Glomerular endothelial cell (primary cell): ENCODE measurements at regions not wholly inside any gene's neighbourhood (a gene's known extent, or its start where the extent isn't known, plus 50 kb on each side); places are given as distances from the start of the nearest gene placed in this dataset.
"Not testable (repeated sequence)": the region's sequence is repeated elsewhere in the genome, so short reads cannot be mapped to it uniquely, and the experiment has no call there.

Experiments used
- DNase-seq: peaks from one replicate; pipeline ENCODE4 v3.0.0-alpha.2; 2011; ENCODE audit warnings: low read depth, low spot score; ENCODE audit errors: extremely low read depth

DNA sequence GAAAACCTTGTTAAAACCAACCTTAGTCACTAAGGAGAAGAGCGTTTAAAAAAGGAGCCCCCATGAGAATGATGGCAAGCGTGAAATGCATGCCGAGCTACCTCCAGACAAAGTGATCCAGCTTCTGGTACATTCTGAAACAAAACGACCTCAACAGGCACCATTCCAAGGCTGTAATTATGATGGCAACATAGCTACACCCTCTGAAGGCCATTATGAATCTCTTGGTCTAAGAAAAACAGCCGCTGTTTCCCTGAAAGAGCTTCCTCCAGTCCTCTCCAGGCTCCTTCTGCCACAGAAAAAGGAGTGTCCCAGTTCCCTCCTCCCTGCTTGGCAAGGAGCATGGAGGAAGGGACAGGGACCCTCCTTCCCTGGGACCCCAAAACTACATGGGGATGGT lies 50.0 kb upstream of the ABLIM1 start:
- DNase-seq: no peak

DNA sequence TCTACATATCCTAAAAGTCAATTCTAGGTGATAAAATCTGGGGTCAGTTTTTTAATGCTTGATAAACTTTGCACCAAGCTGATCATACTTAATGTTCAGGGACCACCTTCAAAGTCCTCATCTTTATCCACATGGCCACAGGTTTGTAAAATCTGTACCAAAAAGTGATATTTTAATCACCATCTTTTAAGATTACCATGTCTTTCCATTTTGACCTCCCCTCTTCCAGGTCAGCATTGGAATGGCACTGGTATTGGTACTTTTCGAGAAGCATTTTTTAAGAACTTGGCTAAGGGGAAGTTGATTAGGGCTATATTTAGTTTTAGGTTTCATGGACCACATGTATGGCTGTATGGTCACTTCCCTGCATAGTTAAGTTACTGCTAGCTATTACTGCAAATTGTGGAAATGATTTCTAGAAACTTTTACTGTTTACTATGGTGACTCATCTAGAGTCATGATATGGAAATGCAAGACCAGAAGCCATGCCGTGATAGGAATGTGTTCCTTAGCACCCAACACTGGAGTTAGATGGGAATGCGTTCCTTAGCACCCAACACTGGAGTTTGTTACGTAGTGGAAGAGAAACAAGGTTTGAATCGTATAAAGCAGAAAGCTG lies 50.8 kb upstream of the ABLIM1 start:
- DNase-seq: no peak

DNA sequence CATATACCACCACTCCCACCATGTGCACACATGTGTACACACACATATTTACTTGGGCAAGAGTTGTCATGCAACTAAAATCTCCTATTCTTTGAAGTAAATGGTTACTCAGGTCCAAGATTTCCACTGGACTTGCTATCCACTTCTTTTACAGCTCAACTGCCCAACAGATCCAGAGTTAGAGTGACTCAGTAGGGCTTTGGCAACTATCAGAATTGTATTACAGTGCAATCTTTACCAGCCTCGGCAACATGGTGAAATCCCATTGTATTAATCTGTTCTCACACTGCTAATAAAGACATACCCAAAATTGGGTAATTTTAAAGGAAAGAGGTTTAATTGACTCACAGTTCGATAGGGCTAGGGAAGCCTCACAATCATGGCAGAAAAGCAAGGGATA lies 51.9 kb upstream of the ABLIM1 start:
- DNase-seq: no peak

DNA sequence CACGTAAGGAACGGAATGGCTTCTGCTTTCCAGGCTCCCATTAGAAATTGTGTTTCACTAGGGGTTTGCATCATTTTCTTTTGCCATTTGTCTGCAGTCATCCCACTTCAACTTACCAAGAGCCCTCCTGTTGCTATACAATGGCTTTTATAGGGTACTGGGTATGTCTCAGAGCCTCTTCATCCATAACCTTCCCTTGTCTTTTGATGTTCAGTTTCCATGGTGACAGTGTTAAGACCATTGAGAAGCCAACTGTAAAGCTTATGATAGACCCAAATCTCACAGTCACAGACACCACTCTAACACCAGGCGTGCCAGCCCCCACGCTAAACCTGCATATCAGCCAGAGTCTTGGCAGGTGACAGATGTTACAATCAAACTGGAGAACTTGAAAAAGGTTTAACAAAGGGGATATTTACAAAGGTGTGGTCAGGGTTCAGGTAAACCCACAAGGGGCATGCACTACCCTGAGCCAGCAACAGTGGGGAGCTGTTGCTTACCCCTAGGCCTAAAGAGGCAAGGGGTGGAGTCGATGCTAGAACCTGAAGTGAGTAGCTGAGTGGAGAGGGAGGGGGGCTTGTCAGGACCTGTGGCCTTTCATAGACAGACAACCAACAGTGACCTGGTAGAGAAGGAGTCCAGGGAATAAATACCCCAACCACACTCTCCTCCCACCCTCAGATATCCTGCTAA lies 53.2 kb upstream of the ABLIM1 start:
- DNase-seq: no peak

DNA sequence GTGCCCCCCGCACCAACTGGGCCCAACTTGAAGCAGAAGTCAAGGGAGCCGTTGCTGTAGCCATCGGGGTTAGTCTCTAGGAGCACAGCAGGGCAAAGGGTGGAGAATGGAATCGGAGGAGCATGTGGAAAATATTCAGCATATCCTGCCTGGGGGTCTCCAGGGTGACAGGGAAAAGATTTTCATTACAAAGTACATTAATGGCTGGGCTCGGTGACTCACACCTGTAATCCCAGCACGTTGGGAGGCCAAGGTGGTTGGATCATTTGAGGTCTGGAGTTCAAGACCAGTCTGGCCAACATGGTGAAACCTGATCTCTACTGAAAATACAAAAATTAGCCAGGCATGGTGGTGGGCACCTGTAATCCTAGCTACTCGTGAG lies 53.8 kb upstream of the ABLIM1 start:
- no peak for DNase-seq

DNA sequence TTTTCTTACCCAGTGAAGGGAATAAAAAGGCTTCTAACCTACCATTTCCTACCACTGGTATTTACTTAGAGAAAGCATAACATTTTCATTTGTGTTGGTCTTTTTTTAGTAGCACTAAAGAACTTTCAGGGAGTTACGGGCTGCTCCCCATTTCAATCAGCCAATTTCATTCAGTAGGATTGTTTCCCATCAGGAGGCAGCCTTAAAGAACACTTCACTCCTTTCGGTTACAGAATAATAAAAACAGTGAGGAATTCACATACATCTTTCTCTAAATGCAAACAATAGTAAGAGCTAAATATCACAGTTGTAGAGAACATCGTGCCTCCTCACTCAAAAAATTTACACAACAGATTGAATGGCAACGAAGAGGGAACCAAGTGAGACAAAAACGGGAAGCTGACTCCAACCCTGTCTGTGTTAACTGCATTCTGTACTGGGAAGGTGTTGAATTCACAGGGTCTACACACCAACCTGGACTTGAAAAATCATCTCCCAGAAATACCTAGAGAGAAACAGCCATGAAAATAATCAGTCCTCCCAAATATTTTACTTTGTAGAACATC lies 55.5 kb upstream of the ABLIM1 start:
- DNase-seq: no peak

DNA sequence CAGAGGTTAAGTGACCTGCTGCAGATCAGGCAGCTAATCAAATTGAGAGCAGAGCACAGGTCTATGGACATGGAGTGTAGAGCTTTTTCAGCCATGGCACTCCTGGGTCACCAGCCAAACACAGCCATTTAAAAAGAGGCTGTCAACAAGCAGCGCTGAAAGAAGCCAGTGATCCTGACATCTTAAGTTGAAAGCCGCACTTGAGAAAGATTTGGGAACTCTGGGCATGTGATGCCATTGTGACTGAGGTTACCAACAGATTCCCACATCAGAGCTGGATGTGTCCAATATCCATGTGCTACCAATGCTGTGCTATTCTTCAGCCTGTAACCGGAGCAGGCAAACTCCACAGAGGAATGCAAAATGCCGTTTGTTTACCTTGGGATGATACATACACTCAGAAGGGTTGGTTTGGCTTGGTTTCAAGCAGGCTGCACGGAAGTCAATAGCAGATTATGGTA lies 56.2 kb upstream of the ABLIM1 start:
- DNase-seq: peak; percentile 66

DNA sequence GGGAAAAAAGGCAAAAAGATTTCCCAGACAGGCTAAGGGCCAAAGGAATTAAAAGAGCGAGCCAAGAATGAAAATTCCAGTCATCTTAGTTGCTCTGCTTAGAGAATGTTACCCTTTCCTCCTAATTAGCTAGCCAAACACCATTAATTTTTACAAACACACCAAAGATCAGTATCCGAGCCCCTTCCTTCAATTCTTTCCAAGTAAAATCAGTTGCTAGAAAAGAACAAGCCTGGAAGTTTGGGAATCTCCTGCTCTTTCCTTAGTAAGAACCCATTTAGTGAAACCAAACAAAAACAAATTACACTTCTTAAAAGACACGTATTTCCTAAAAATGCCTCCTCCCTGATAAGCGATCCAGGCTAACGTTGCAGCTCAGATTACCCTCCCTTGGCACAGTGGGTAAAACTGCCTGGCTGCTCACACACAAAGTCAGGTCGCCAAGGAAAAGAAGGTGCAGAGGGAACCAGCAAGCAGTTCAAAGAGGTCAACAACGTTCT lies 57.1 kb upstream of the ABLIM1 start:
- DNase-seq: peak; percentile 55

DNA sequence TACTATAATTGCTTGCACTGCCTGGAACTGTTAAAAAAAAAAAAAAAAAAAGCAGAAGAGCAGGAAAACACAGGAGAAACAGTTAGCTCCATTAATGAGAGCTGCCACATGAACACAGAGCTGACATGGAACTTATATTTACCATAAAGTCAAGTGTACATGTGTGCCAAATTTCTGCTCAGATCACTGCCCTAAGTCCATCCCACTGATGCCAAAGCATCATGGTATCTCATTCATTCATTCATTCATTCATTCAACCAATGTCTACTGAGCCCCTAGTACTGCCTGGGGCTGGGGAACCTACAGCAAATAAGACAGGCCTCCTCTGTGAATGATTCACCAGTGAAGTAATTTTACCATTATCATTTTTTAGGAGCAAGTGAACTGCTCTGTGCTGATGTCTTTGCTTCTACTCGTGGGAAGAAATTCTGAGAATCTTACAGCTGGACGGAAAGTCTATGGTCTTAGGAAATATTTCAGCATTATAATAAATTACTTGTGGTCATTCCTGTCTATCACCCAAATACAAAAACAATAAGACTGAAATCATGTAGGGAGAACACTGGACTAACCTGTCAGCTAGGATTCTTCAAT lies 58.8 kb upstream of the ABLIM1 start:
- DNase-seq: no peak

DNA sequence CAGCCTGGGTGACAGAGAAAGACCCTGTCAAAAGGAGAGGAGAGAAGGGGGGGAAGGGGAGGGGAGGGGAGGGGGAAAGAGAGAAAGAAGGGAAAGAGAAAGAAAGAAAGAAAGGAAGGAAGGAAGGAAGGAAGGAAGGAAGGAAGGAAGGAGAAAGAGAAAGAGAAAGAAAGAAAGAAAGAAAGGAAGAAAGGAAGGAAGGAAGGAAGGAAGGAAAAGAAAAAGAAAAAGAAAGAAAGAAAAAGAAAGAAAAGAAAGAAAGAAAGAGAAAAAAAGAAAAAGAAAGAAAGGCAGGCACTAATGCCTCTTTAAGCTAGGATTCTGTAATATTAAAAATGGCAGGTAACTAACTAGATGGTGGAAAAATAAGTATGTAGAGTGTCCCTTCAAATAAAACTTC lies 59.8 kb upstream of the ABLIM1 start:
- not testable (repeated sequence) for DNase-seq

DNA sequence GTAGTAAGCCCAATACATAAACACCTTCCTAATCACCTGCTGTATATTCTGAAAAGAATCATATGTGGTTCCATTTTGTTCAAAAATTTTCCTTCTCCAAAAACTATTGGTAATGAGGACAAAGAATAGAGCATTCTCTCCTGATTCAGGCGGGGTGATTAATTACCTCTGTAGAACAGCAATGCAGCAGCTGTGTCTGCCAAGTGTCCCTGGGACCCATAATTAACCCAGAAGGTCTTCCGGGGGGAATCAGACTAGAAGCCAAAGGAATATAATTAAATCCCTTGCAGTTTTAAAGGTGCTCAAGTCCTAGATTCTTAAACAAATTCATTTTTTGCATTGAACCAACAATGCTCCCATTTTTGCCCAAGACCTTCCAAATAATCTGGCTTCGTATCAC lies 60.3 kb upstream of the ABLIM1 start:
- no peak for DNase-seq

DNA sequence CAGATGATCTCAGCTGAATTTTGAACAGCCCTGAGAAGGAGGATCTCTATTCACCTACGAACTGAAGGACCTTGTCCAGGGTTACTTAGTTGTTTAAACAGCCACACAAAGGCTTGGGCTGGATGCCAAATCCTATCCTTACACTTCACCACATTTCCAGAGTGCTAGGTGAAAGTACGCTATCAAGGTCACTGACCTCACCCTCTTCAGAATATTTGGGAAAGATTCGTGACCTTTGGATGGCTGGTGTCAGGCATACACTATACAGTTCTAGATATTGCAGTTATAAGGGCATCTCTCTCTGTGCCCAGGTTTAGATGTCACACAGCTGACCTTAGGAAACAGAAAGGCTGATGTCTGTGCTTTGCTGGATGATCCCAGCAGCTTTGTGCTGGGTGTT lies 61.2 kb upstream of the ABLIM1 start:
- no peak for DNase-seq

DNA sequence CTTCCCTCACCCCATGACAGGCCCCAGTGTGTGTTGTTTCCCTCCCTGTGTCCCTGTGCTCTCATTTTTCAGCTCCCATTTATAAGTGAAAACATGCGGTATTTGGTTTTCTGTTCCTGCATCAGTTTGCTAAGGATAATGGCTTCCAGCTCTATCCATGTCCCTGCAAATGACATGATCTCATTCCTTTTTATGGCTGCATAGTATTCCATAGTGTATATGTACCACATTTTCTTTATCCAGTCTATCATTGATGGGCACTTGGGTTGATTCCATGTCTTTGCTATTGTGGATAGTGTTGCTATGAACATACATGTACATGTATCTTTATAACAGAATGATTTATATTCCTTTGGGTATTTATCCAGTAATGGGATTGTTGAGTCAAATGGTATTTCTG lies 61.9 kb upstream of the ABLIM1 start:
- not testable (repeated sequence) for DNase-seq

DNA sequence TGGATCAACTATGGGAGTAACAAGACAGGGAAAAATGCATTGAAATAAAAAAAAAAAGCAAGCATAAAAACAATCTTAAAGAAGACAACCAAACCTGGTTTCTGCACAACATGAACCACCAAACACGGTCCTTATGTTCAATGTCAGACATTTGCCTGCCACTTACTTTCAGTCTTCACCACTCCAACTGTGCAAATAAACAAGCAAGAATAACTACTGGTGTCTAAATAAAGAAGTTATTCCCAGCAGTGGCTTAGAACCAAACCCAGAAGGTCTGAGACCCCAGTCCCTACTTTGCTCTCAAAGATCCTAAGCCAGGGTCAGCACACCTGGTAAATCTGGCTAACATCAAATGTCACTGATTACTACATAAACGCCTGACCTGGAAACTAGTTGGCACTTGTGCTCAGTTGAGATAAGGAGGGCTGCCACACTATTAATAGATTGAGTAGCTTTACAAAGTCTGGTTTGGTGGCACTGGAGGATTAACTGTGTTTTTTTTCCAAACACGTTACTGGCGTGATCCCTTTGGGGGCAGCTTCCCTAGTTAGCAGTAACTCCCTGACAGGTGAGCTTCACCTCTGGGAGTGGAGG lies 62.7 kb upstream of the ABLIM1 start:
- DNase-seq: no peak

DNA sequence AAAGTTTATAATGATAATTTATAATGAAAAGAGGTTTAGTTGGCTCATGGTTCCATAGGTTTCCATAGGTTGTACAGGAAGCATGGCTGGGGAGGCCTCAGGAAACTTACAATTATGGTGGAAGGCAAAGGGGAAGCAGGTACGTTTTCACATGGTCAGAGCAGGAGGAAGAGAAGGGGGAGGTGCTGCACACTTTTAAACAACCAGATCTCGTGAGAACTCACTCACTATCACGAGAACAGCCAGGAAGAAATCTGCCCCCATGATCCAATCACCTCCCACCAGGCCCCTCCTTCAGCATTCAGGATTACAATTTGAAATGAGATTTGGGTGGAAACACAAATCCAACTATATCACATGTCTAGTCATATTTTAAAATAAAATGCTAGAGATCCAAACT lies 64.1 kb upstream of the ABLIM1 start:
- not testable (repeated sequence) for DNase-seq

DNA sequence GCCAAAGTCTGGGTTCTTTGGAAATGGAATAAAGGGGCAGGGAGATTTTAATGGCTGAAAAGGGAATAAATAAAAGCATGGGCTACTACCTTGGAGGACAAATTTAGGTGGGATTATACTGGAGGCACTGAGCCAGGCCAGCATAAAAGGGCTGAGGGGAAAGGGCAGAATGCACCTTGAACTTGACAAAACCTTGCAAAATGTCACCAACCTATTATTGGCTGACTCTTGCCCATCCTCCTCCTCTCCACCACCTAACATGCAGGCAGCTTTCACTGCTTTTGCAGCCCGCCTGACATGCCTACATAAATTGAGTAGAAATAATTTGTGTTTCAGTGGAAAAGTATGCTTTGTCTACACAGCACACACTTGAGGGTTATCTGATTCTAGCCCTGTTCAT lies 65.3 kb upstream of the ABLIM1 start:
- DNase-seq: no peak

DNA sequence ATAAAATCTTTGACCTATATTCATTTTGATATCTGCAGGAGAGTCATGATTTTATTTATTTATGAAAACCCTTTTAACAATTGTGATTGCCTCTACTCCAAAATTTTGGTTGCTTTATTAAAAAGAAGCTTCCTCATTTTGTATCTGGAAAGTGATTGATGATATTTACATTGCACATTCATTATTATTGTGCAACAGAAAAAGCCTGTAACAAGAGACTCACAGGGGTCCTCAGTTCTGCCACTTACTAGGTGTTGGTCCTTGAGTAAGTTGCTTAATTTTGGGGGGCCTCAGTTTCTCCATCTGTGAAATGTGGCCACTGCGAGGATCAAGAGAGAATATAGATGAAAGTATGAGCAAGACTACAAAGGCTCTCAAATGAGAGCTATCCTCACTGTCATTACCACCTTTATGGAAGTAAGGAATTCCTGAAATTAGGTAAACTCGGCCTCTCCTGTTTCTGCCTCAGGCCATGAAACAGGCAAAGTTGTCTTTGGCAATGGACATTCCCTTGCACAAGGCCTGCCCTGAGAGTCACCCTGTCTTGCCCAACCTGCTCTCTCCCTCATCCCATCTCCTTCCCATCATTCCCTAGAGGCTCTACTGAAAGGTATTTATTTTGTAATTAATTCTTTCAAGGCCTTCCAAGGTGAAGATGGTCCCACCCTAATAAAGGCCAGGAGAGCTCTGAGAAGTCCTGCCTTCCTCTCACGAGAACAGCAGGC lies 66.1 kb upstream of the ABLIM1 start:
- no peak for DNase-seq

DNA sequence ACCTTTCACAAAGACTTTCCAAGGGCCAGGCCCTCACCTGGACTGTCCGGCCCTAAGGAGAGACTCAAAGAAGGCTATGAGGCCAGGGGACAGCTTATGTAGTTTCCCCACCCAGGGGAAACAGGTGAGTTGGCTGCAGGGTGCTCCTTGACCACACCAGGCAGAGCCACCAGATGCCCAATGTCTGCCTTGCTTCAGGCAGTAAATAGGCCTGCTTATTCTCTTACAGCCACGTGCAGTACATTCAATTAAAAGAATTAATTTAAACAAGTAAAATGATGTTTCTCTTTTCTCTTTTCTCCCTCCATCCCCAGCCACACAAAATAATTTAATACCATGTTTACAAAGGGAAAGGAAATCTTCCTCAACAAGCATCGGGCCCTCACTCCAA lies 66.6 kb upstream of the ABLIM1 start:
- DNase-seq: no peak

DNA sequence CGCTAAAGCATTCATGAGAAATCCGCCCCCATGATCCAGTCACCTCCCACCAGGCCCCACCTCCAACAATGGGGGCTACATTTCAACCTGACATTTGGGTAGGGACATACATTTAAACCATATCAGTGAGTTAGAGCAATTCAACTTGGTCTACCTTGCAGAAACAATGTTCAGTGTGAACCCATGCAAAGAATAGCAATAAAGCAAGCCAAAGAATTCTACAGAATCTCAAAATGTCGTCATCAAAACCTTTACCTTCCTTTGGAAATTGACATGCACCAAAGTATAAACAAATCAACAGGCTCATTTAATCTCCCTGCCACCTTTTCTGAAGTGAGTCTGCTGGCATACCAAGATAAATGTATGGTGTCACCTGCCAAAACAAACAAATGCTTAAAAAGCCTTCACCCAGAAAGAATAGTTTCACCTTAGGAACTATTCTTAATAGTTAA lies 68.8 kb upstream of the ABLIM1 start:
- DNase-seq: no peak

DNA sequence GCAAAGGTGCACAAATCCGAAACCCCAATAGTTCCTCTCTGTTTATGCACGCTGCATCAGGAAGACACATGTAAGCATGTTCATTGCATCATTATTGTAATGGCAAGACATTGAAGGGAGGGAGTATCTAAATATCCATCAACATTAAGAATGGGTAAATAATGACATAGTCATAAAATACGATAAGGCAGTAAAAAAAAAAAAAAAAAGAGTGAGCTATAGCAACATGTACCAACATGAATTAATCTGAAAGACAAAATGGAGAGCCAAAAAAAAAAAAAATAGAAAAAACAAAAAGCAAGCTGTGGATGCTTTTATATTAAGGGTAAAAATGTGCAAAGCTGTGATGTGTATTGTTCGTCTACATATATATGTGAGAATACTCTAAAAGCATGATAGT lies 70.2 kb upstream of the ABLIM1 start:
- no peak for DNase-seq
